Brain microvascular endothelial cell (primary cell): ENCODE measurements at regions not wholly inside any gene's neighbourhood (a gene's known extent, or its start where the extent isn't known, plus 50 kb on each side); places are given as distances from the start of the nearest gene placed in this dataset.
A peak's percentile ranks its signal among the peaks of the same experiment; 100 is the strongest.

Experiments
- DNase-seq: peaks from one replicate; pipeline ENCODE4 v3.0.0-alpha.2; 2020
- H3K27ac ChIP-seq: fragments of 250-450 bp; sonication (Bioruptor Pico); 2 replicates; pipeline ENCODE4 v1.5.1; 2020; ENCODE audit warnings: mild to moderate bottlenecking, moderate library complexity
- H3K27me3 ChIP-seq: fragments of 250-450 bp; sonication (Bioruptor Pico); replicated peaks from 2 replicates; pipeline ENCODE4 v1.5.1; 2020; ENCODE audit warnings: mild to moderate bottlenecking
- H3K36me3 ChIP-seq: fragments of 250-450 bp; sonication (Bioruptor Pico); replicated peaks from 2 replicates; pipeline ENCODE4 v1.5.1; 2020; ENCODE audit warnings: mild to moderate bottlenecking
- H3K4me3 ChIP-seq: 2 replicates; pipeline ENCODE4 v1.5.1; 2011; ENCODE audit warnings: low read depth, mild to moderate bottlenecking, control low read depth, low read length, moderate library complexity
- in situ Hi-C: cut with HindIII; loops from 2 replicates; pipeline ENCODE4 v1.10.0; 2017; ENCODE audit warnings: low sequenced_read_pairs, low pct_ligation_motif_present
- TF ChIP-seq, protein P1 (sequence below): IDR thresholded peaks from 2 replicates; pipeline ENCODE4 v1.5.1; 2011; ENCODE audit warnings: low read depth, mild to moderate bottlenecking, moderate library complexity, low read length, control low read depth, inconsistent platforms; ENCODE audit errors: missing control alignments

DNA sequence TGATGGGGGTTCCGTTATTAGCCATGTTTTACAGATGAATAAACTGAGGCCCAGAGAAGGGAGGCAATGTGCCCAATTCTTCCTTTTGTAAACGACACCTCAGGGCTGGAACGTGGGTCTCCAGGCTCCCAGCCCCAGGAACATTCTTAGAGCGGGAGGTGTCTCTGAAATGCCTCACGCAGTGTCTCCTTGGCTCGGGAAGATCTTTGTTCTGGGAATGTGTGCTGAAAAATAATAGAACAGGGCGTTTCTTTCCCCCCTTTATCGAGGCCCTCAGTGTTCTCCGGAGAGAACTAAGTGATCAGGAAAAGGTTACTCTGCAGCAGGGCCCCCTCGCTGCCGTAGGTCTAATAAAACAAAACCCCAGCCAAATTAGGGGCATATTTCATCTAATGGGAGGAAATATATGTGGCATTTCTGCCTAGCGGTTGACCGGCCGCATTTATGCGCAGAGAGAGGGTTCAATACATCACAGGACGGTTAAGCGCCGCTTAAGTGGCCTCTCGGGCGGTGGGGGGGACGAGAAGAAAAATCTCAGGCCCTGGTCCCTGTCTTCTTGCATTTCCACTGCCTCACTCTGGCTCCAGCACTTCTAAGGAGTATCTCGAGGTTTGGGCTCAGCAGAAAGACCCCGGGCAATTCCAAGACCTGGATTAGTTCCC is 564.3 kb downstream of the MN1 start:
- no peak overlapping the region for H3K27ac ChIP-seq
- in situ Hi-C loops, result no loop called here

DNA sequence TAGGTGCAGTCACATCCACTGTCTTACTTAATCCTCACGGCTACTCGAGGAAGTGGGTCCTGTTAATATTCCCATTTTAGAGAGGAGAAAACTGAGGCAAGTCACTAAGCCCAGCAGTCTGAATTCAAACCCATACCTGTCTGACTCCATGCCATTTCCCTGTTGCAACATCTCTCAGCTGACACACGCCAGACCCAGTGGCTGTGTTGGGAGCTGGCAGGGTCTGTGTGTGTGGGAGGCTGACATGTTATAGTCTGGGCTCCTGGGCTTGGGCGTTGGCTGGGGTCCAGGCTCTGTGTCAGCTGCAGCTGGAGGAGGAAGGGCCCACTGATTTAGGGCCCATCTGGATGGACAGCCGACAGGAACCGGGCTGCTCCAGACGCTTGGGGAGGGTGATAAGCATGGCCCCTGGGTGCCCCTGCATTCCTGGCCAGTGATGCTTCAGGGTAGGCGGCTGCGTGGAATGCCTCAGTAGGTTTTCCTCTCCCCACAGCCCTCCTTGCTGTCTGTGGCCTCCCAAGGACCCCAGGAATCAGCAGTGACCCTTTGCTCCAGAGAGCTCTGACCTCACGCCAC is 562.5 kb downstream of the MN1 start:
- in situ Hi-C loops, result no loop called here
- Histone ChIP-seq H3K36me3 (no peaks in the 10 kb centered on the region), H3K27ac (peak overlapping the region; percentile 95), H3K27me3 (no peaks in the 10 kb centered on the region), H3K4me3 (no peak overlapping the region)
- DNase-seq, result peak; percentile 100
- TF ChIP-seq, protein P1, sequence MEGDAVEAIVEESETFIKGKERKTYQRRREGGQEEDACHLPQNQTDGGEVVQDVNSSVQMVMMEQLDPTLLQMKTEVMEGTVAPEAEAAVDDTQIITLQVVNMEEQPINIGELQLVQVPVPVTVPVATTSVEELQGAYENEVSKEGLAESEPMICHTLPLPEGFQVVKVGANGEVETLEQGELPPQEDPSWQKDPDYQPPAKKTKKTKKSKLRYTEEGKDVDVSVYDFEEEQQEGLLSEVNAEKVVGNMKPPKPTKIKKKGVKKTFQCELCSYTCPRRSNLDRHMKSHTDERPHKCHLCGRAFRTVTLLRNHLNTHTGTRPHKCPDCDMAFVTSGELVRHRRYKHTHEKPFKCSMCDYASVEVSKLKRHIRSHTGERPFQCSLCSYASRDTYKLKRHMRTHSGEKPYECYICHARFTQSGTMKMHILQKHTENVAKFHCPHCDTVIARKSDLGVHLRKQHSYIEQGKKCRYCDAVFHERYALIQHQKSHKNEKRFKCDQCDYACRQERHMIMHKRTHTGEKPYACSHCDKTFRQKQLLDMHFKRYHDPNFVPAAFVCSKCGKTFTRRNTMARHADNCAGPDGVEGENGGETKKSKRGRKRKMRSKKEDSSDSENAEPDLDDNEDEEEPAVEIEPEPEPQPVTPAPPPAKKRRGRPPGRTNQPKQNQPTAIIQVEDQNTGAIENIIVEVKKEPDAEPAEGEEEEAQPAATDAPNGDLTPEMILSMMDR, result no peak

More for the DNA sequence above, 564.3 kb downstream of the MN1 start:
- DNase-seq, result no peak
- Histone ChIP-seq H3K36me3 (no peaks in the 10 kb centered on the region), H3K4me3 (no peak overlapping the region), H3K27me3 (no peaks in the 10 kb centered on the region)
- TF ChIP-seq, protein P1, result no peak

DNA sequence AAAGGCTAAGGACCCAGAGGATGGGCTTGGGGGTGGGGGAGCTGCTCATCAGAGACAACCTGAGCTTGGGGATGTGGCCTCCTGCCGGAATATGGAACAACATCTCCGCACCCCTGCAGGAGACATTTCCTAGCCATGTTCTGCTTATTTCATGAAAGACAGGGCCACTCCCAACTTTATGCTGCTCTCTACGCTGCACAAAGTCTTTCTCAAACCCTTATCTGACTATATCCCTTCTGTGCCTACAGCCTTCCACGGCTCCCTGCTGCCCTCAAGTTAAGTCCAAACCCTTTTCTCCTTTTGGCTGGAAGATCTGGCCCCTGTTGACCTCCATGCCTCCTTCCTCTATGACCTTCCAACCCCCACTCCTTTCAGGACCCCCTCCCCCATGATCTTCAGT is 562.0 kb downstream of the MN1 start:
- TF ChIP-seq, protein P1, result peak; percentile 28
- Histone ChIP-seq H3K27me3 (no peaks in the 10 kb centered on the region), H3K36me3 (no peaks in the 10 kb centered on the region), H3K4me3 (no peak overlapping the region), H3K27ac (peak overlapping the region; percentile 95)
- DNase-seq, result no peak
- in situ Hi-C loops, result no loop called here

DNA sequence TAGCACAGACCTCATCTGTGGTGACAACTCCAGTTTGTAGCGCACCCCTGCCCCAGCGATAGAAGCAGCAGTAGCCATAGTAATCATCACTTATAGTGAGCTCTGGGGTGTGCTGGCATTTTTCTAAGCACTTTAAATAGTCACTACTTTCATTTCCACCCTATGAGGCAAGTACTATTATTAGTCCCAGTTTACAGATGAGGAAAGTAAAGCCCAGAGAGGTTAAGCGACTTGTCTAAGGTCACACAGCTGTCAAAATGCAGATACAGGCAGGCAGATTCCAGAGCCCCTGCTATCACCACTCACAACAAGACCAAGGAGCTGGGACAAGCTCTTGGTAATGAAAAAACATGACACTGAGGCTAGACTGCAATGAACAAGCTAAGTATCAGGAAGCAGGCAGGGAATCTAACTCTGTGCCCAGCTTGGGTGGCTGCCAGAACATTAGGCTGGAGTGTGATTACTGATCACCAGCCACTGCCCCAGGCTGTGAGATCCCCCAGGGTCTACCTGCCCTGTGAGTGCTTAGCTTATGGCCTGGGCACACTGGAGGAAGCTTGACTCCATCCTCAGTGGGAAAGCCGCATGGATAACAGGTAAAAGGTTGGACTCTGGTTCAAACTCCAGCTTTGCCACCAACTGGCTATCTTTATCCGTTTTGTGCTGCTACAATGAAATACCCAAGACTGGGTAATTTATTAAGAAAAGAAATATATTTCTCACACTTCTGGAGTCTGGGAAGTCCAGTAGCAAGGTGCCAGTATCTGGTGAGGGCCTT is 561.1 kb downstream of the MN1 start:
- TF ChIP-seq, protein P1, result no peak
- in situ Hi-C loops, result no loop called here
- no peaks in the 10 kb centered on the region for H3K27me3 ChIP-seq
- H3K36me3 ChIP-seq, result no peaks in the 10 kb centered on the region
- H3K27ac ChIP-seq, result peak overlapping the region; percentile 95
- DNase-seq, result no peak
- no peak overlapping the region for H3K4me3 ChIP-seq

DNA sequence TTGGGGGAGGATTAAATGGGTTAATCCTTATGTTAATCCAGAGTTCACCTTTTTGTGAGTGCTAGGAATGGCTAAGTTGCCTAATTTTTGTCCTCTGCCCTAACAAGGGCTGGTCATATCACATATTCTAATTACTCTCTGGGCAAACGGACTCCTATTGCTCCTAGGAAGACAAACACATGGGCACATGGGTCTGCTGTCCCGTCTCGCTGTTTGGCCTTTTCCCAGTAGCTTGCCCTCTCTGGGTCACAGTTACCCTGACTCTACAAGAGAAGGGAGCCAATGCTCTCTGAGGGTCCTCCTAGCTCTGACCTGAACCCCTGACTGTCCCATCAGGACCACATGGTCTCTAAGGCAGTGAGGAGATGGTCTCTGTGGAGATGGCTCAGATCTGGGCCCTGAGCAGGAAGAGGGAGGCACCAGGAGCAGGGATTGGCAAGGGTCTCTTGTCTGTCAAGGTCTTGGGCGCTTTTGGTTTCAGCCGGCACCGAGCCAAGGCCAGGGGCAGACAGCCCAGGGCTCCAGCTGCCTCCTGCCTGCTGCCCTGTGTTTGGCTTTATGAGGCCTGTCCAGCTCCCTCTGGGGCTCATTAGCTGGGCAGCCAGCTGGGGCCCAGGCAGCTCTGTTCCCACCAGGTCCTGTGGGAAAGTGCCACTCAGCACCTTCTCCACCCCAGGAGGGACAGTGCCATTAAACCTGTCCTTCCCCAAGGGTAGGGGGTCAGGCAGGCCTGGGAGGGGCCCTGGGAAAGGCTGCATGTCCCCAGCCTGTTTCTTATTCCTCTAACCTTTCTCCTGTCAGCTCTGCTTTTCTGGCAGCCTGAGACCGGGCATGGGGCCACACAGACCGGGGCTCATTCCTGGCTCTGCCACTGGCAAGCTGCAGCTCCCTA is 559.9 kb downstream of the MN1 start:
- DNase-seq, result no peak
- H3K27me3 ChIP-seq, result no peaks in the 10 kb centered on the region
- in situ Hi-C loops, result no loop called here
- peak overlapping the region; percentile 8 for H3K27ac ChIP-seq
- H3K36me3 ChIP-seq, result no peaks in the 10 kb centered on the region
- TF ChIP-seq, protein P1, result no peak
- H3K4me3 ChIP-seq, result no peak overlapping the region
